Right kidney (tissue), 1 donor: ENCODE measurements at regions not wholly inside any gene's neighbourhood (a gene's known extent, or its start where the extent isn't known, plus 50 kb on each side); places are given as distances from the start of the nearest gene placed in this dataset.
"Not testable (repeated sequence)": the region's sequence is repeated elsewhere in the genome, so short reads cannot be mapped to it uniquely, and the experiment has no call there.

ENCODE experiments used
- DNase-seq: peaks from one replicate; pipeline ENCODE4 v3.0.0-alpha.2; 2016

GRCh38 chr11:57871231-57871630 is 109.6 kb downstream of the CTNND1 start:
- no peak for DNase-seq

- no peak for DNase-seq
Measured at GRCh38 chr11:57873196-57873911, 111.8 kb downstream of the CTNND1 start.

GRCh38 chr11:57874981-57875380 is 113.4 kb downstream of the CTNND1 start:
- no peak for DNase-seq

- no peak for DNase-seq
Measured at GRCh38 chr11:57881647-57882046, 120.0 kb downstream of the CTNND1 start.

- no peak for DNase-seq
Measured at GRCh38 chr11:57883630-57884029, 122.0 kb downstream of the CTNND1 start.

- peak; percentile 6 for DNase-seq
Measured at GRCh38 chr11:57885298-57886050, 123.9 kb downstream of the CTNND1 start.

GRCh38 chr11:57888386-57888785 is 126.8 kb downstream of the CTNND1 start:
- no peak for DNase-seq

GRCh38 chr11:57890521-57890920 is 128.9 kb downstream of the CTNND1 start:
- no peak for DNase-seq

- not testable (repeated sequence) for DNase-seq
Measured at GRCh38 chr11:57893200-57893599, 130.5 kb upstream of the OR9Q1 start.

GRCh38 chr11:57896361-57897145 is 127.1 kb upstream of the OR9Q1 start:
- no peak for DNase-seq

- DNase-seq = no peak
Measured at GRCh38 chr11:57899378-57899777, 124.3 kb upstream of the OR9Q1 start.

- DNase-seq = no peak
Measured at GRCh38 chr11:57900320-57900719, 123.4 kb upstream of the OR9Q1 start.

- no peak for DNase-seq
Measured at GRCh38 chr11:57901278-57901677, 122.4 kb upstream of the OR9Q1 start.

GRCh38 chr11:57901756-57902155 is 121.9 kb upstream of the OR9Q1 start:
- DNase-seq = no peak

- no peak for DNase-seq
Measured at GRCh38 chr11:57903011-57903410, 120.7 kb upstream of the OR9Q1 start.

GRCh38 chr11:57903441-57904123 is 120.1 kb upstream of the OR9Q1 start:
- no peak for DNase-seq

- no peak for DNase-seq
Measured at GRCh38 chr11:57904376-57904775, 119.3 kb upstream of the OR9Q1 start.

GRCh38 chr11:57905439-57905838 is 118.2 kb upstream of the OR9Q1 start:
- DNase-seq = no peak

- DNase-seq = not testable (repeated sequence)
Measured at GRCh38 chr11:57908399-57908798, 115.3 kb upstream of the OR9Q1 start.

- DNase-seq = not testable (repeated sequence)
Measured at GRCh38 chr11:57911522-57911921, 112.2 kb upstream of the OR9Q1 start.

- no peak for DNase-seq
Measured at GRCh38 chr11:57913715-57914704, 109.7 kb upstream of the OR9Q1 start.
